T-helper 2 cell (primary cell): ENCODE measurements at regions not wholly inside any gene's neighbourhood (a gene's known extent, or its start where the extent isn't known, plus 50 kb on each side); places are given as distances from the start of the nearest gene placed in this dataset.
"Not testable (repeated sequence)": the region's sequence is repeated elsewhere in the genome, so short reads cannot be mapped to it uniquely, and the experiment has no call there.

ENCODE experiments used
- DNase-seq, 5 experiments: peaks; one replicate each; pipeline versions ENCODE4 v3.0.0 to v3.0.0-alpha.2; 2012 to 2022

- no peak for DNase-seq
These were observed 224.6 kb upstream of the ZWINT start for GRCh38 chr10:56585447-56586171.

GRCh38 chr10:56583316-56583715, 222.3 kb upstream of the ZWINT start:
- no peak for DNase-seq

GRCh38 chr10:56567580-56567979, 206.5 kb upstream of the ZWINT start:
- DNase-seq = no peak

GRCh38 chr10:56561336-56561735, 200.3 kb upstream of the ZWINT start:
- peak in 1 of 5 experiments; percentile 62 for DNase-seq

- no peak for DNase-seq
These were observed 190.0 kb upstream of the ZWINT start for GRCh38 chr10:56551037-56551436.

GRCh38 chr10:56547163-56547562, 186.1 kb upstream of the ZWINT start:
- DNase-seq = no peak

- DNase-seq = no peak
These were observed 176.9 kb upstream of the ZWINT start for GRCh38 chr10:56537984-56538383.

- DNase-seq = no peak
These were observed 161.1 kb upstream of the ZWINT start for GRCh38 chr10:56522166-56522565.

- DNase-seq = no peak
These were observed 147.5 kb upstream of the ZWINT start for GRCh38 chr10:56508562-56508961.

GRCh38 chr10:56507033-56507432, 146.0 kb upstream of the ZWINT start:
- DNase-seq = peak in 1 of 5 experiments; percentile 7

- peak in 1 of 5 experiments; percentile 4 for DNase-seq
These were observed 144.5 kb upstream of the ZWINT start for GRCh38 chr10:56505555-56505954.

- DNase-seq = no peak
These were observed 135.1 kb upstream of the ZWINT start for GRCh38 chr10:56496186-56496486.

- no peak for DNase-seq
These were observed 126.7 kb upstream of the ZWINT start for GRCh38 chr10:56487746-56488145.

- DNase-seq = no peak
These were observed 120.5 kb upstream of the ZWINT start for GRCh38 chr10:56481521-56482091.

- no peak for DNase-seq
These were observed 111.9 kb upstream of the ZWINT start for GRCh38 chr10:56472978-56473377.

- DNase-seq = no peak
These were observed 109.6 kb upstream of the ZWINT start for GRCh38 chr10:56470701-56471100.

- DNase-seq = no peak
These were observed 108.4 kb upstream of the ZWINT start for GRCh38 chr10:56469482-56469881.

- no peak for DNase-seq
These were observed 104.9 kb upstream of the ZWINT start for GRCh38 chr10:56466005-56466404.

GRCh38 chr10:56449770-56450169, 88.7 kb upstream of the ZWINT start:
- DNase-seq = peak in 1 of 5 experiments; percentile 1

- not testable (repeated sequence) for DNase-seq
These were observed 86.6 kb upstream of the ZWINT start for GRCh38 chr10:56447613-56448012.

GRCh38 chr10:56441337-56441736, 80.3 kb upstream of the ZWINT start:
- DNase-seq = not testable (repeated sequence)
